GM21423 (cell line): ENCODE measurements at regions not wholly inside any gene's neighbourhood (a gene's known extent, or its start where the extent isn't known, plus 50 kb on each side); places are given as distances from the start of the nearest gene placed in this dataset.
"Not testable (repeated sequence)": the region's sequence is repeated elsewhere in the genome, so short reads cannot be mapped to it uniquely, and the experiment has no call there.

ENCODE experiments used
- ATAC-seq: cut with Tn5 transposase; IDR thresholded peaks from one replicate; pipeline ENCODE4 v1.9.1; 2021; ENCODE audit warnings: mild to moderate bottlenecking, moderate library complexity; ENCODE audit not compliant: unreplicated experiment

- ATAC-seq: no peak
These were observed 1414.6 kb downstream of the SLITRK1 start for GRCh38 chr13:82467626-82468025.

- ATAC-seq: not testable (repeated sequence)
These were observed 1422.7 kb downstream of the SLITRK1 start for GRCh38 chr13:82459575-82459974.

- no peak for ATAC-seq
These were observed 1424.1 kb downstream of the SLITRK1 start for GRCh38 chr13:82458169-82458568.

GRCh38 chr13:82457548-82457947 lies 1424.7 kb downstream of the SLITRK1 start:
- ATAC-seq: not testable (repeated sequence)

- no peak for ATAC-seq
These were observed 1434.7 kb downstream of the SLITRK1 start for GRCh38 chr13:82447416-82448077.

GRCh38 chr13:82439159-82439904 lies 1442.9 kb downstream of the SLITRK1 start:
- no peak for ATAC-seq

- ATAC-seq: no peak
These were observed 1444.0 kb downstream of the SLITRK1 start for GRCh38 chr13:82438320-82438719.

GRCh38 chr13:82436099-82436585 lies 1446.1 kb downstream of the SLITRK1 start:
- ATAC-seq: no peak

GRCh38 chr13:82432949-82433348 lies 1449.3 kb downstream of the SLITRK1 start:
- no peak for ATAC-seq

- no peak for ATAC-seq
These were observed 1469.5 kb downstream of the SLITRK1 start for GRCh38 chr13:82412749-82413148.

- ATAC-seq: no peak
These were observed 1475.0 kb downstream of the SLITRK1 start for GRCh38 chr13:82407321-82407720.

- ATAC-seq: no peak
These were observed 1507.6 kb downstream of the SLITRK1 start for GRCh38 chr13:82374719-82375118.

GRCh38 chr13:82370316-82370715 lies 1512.0 kb downstream of the SLITRK1 start:
- ATAC-seq: no peak

GRCh38 chr13:82364525-82364924 lies 1517.7 kb downstream of the SLITRK1 start:
- no peak for ATAC-seq

- ATAC-seq: no peak
These were observed 1524.0 kb downstream of the SLITRK1 start for GRCh38 chr13:82358284-82358683.

GRCh38 chr13:82356667-82357410 lies 1525.4 kb downstream of the SLITRK1 start:
- no peak for ATAC-seq

- no peak for ATAC-seq
These were observed 1537.4 kb downstream of the SLITRK1 start for GRCh38 chr13:82344867-82345266.

- no peak for ATAC-seq
These were observed 1541.2 kb downstream of the SLITRK1 start for GRCh38 chr13:82341116-82341515.

GRCh38 chr13:82330499-82330898 lies 1551.8 kb downstream of the SLITRK1 start:
- no peak for ATAC-seq

- no peak for ATAC-seq
These were observed 1559.2 kb downstream of the SLITRK1 start for GRCh38 chr13:82323101-82323500.

GRCh38 chr13:82305588-82305987 lies 1576.7 kb downstream of the SLITRK1 start:
- ATAC-seq: no peak

- no peak for ATAC-seq
These were observed 1584.2 kb downstream of the SLITRK1 start for GRCh38 chr13:82298106-82298505.
